AG09319 (cell line): ENCODE measurements at regions not wholly inside any gene's neighbourhood (a gene's known extent, or its start where the extent isn't known, plus 50 kb on each side); places are given as distances from the start of the nearest gene placed in this dataset.
"Not testable (repeated sequence)": the region's sequence is repeated elsewhere in the genome, so short reads cannot be mapped to it uniquely, and the experiment has no call there.

Source experiments
- DNase-seq: peaks from one replicate; pipeline ENCODE4 v3.0.0-alpha.2; 2010; ENCODE audit warnings: low read depth; ENCODE audit errors: extremely low read depth
- TF ChIP-seq, protein P1 (sequence below): IDR thresholded peaks from 2 replicates; pipeline ENCODE4 v1.5.1; 2011; ENCODE audit warnings: low read depth, mild to moderate bottlenecking, inconsistent platforms, low read length, moderate library complexity

DNA sequence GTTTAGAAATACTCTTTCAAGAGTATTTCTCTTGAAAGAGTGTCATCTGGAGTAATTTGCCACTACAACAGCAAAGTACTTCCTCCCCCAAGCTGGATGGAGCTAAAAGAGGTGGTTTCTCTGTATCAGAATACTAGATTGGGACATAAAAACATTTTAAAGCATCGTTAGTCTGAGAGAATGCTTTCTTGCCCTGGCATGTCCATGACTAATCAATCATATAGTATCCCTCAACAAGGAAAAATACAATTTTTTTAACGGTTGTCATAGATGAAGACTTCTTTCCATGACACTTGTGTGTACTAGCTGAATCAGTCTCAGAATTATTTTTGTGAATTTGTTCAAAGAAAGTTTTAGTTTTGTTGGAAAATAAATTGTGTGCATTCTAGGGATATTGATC, 237.9 kb downstream of the NEBL start:
- TF ChIP-seq, protein P1, sequence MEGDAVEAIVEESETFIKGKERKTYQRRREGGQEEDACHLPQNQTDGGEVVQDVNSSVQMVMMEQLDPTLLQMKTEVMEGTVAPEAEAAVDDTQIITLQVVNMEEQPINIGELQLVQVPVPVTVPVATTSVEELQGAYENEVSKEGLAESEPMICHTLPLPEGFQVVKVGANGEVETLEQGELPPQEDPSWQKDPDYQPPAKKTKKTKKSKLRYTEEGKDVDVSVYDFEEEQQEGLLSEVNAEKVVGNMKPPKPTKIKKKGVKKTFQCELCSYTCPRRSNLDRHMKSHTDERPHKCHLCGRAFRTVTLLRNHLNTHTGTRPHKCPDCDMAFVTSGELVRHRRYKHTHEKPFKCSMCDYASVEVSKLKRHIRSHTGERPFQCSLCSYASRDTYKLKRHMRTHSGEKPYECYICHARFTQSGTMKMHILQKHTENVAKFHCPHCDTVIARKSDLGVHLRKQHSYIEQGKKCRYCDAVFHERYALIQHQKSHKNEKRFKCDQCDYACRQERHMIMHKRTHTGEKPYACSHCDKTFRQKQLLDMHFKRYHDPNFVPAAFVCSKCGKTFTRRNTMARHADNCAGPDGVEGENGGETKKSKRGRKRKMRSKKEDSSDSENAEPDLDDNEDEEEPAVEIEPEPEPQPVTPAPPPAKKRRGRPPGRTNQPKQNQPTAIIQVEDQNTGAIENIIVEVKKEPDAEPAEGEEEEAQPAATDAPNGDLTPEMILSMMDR: no peak
- no peak for DNase-seq

DNA sequence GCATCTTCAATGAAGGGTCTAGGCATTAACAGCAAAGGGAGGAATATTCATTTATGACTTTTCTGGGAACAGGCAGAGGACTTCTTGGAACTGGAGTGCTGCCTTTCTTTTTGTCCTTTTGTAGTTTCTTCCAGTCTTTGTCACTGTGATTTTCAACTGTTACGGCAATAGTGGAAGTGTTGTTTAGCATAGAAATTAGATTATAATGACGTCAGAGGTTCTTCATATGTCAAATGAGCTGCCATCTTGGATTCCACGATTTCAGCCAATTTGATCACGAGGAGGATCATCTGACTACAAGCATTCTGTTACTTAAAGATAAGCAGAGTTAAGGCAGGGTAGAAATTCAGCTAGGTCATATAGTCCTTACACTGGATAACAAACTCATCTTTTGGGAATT, 239.0 kb downstream of the NEBL start:
- TF ChIP-seq, protein P1: no peak
- no peak for DNase-seq

- DNase-seq: no peak
- TF ChIP-seq, protein P1: no peak
These were observed 240.2 kb downstream of the NEBL start for GRCh38 chr10:20656886-20657285.

- not testable (repeated sequence) for DNase-seq
These were observed 244.7 kb downstream of the NEBL start for GRCh38 chr10:20652424-20652823.

- TF ChIP-seq, protein P1: no peak
- DNase-seq: no peak
These were observed 248.7 kb downstream of the NEBL start for GRCh38 chr10:20648263-20648874.

DNA sequence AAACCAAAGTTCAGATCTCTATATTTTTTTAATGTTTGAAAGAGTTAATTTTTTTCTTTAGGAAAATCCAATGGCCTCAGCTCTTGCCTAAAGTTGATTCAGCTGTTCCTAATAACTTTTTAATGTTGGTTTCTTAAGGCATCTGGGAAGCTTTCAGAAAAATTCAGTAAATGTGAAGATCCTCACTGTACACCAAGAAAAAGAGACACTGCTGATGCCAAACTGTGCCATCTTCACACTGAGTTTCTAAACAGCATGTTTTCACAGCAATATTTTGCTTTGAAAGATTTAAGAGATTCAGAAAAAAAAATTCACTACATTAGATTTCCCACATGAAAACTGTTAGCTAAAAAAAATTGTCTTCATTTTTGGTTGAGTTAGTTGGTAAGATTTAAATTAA, 249.4 kb downstream of the NEBL start:
- TF ChIP-seq, protein P1: no peak
- DNase-seq: no peak

- DNase-seq: no peak
- TF ChIP-seq, protein P1: no peak
These were observed 252.7 kb downstream of the NEBL start for GRCh38 chr10:20644421-20644820.

GRCh38 chr10:20641605-20642004, 255.5 kb downstream of the NEBL start:
- DNase-seq: no peak
- TF ChIP-seq, protein P1: no peak
